ENCODE measurements at regions not wholly inside any gene's neighbourhood (a gene's known extent, or its start where the extent isn't known, plus 50 kb on each side); places are given as distances from the start of the nearest gene placed in this dataset.
"Not testable (repeated sequence)": the region's sequence is repeated elsewhere in the genome, so short reads cannot be mapped to it uniquely, and the experiment has no call there.

DNA sequence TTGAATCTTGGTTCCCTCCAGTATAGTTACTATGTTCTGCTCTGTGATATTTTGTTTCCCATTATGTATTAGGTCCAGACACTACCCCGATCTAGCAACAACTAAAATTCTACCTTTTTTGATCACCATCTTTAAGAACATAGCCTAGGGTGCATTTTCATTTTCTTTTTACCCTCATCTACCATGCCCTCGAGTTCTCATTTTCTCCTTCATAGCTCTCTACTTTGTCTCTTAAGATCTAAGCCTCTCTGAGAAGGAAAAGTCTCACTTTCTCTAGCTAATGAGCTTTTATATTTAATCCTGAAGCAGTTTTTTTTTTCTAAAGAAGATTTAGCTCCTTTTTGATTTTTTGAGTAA is 1089.4 kb upstream of the SLC39A10 start:
- DNase-seq, result no peak

DNA sequence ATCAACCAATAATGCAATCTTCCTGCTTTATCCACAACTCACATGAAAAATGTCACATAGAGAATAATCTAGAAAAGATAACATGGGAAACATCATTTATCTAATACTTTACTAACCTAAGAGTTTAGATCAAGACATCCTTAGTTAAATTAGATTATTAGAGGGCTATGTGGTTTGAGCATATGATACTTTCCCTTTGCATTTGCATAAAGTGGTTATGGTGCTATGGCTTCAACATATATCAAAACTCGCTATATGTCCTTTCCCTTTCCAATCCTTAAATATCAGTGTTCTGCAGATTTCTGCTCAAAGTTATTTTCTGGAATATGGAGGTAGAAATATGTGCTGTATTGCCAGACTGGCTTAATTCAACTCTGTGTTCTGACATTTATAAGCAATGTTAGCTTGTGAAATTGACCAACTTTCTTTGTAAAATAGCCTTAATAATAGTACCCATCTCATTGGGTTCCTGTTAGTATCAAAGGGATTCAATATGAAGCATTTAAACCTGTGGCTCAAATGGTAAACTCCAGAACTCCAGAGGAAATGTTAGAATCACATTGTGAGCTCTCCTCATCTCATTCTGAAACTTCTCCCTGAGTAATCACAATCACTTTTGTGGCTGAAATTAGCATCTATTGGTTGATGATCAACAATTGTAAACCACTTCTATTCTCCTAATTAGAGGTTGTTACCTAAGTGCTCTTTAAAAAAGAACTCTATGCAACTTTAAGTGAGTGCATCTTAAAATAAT is 1089.9 kb upstream of the SLC39A10 start:
- no peak for DNase-seq

DNA sequence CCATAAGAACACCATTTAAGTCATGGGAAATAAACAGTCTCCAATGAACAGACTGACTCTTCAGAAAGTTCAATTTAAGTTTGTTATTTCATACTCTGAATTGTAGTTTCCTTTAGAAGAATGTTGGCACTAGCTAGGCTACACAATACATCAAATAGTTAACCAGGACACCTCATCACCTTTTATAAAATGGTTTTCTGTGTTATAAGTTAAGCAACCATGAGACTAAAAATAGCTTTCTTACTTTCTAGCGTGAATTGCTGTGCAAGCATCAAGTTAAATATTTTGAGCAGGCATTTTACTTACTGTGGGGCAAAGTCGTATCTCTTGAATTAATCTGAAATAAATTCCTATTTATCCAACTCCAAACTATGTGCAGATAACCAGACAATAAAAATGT is 1092.6 kb upstream of the SLC39A10 start:
- DNase-seq, result no peak

DNA sequence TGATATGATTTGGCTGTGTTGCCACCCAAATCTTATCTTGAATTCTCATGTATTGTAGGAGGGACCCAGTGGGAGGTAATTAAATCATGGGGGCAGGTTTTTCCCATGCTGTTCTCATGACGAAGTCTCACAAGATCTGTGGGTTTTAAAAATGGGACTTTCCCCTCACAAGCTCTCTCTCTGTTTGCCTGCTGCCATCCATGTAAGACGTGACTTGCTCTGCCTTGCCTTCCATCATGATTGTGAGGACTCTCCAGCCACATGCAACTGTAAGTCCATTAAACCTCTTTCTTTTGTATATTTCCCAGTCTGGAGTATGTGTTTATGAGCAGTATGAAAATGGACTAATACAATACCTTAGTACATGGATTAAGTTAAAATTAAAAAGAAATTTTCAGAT is 1094.7 kb upstream of the SLC39A10 start:
- DNase-seq, result no peak

DNA sequence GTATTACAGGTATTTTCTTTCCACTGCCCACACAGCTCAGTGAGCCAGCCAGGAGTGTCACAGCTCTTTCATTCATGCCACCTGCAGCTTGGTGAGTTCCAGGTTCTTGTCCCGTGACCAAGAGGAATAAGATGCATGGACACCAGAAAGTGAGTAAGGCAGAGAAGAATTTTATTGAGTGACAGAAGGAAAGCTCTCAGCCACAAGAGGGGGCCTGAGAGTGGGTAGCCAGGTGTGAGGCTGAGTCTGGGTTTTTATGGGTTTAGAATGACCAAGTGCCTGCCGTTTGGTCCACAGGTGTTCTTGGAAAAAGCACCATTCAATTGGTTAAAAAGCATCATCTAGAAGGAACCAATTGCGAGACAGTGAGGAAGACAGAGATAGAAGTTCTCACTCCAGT is 1097.1 kb upstream of the SLC39A10 start:
- no peak for DNase-seq

DNA sequence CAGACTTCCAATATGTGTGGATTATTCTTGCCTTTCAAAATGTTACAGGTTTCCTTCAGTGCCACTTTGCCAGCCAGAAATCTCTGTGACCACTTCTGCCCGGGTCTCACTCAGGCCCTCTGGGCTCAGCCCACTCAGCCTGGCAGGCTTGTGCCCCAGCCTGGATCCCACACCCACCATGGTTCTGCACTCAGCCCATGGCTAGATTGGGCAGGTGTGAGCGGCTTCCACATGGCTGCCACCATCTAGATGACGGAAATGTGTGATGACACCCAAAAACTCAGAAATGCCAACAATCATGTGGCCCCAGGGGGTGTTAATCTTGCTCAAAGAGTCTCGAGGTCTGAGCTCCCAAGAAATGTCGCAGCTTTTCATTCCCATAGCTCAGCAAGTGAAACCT is 1097.5 kb upstream of the SLC39A10 start:
- DNase-seq, result no peak

DNA sequence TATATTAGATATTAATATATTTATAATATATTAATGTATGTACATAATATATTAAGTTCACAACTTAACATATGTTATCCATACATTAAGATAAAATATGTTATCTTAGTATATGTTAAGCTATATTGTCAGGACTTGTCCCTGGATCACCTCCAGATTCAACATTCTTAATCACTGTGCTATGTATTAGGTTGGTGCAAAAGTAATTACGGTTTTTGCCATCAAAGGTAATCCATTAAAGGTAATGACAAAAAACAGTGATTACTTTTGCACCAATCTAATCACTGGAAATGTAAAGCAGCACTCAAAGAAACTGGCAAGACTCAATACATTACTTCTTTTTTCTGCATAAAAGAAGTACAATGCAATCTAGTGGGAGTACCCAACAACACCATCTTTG is 1099.0 kb upstream of the SLC39A10 start:
- no peak for DNase-seq

DNA sequence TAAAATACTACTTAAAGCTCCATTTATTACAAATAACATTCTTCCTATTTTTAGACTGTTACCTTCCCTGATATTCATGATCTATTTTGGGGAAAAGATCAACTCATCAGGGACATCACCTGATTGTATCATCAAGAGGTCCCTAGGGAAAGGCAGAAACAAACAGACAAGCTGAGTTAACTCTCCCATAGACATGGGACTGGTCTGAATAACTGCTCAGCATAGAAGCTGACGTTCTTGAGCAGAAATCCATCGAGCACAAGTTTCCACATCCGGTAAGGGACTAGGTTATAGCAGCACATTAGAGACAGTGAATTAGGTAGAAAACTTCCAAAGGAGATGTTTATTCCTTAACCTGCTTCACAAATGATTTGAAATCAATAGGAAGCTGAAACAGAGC is 1100.4 kb upstream of the SLC39A10 start:
- no peak for DNase-seq

DNA sequence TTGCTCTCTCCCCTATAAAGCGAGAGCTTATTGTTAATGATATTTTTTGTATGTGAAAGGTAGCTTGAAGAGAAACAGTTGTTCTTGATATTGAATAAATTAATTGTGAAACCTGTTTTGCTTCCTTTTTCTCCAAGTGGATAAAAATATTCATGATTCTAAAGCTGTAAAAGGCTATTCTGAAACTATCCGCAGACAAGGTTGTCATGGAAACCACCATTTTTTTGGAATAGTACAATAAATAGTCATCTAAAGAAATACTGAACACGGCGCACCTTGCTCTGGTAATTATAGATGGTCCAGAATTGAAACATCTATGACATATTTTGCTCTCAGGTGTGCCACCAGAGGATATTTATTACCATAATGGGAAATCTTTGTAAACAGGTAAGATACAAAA is 1103.0 kb upstream of the SLC39A10 start:
- DNase-seq, result no peak

DNA sequence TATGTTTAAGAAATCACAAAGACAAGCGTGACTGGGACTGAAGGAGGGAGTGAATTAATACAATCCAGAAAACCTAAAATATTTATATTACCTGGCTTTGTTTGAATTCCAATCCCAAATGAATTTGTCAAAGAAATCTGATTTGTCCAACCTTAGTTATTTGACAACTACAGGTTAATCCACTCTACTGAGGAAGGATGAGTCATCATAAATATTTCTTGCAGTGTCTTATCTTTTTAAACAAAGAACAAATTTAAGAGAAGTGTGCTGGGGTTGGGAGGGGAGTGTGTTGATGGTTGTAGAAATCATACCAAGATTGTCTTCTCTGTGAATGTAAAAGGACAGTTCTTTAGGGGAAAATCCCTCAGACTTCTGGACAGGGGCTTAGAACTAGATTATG is 1106.3 kb upstream of the SLC39A10 start:
- no peak for DNase-seq

DNA sequence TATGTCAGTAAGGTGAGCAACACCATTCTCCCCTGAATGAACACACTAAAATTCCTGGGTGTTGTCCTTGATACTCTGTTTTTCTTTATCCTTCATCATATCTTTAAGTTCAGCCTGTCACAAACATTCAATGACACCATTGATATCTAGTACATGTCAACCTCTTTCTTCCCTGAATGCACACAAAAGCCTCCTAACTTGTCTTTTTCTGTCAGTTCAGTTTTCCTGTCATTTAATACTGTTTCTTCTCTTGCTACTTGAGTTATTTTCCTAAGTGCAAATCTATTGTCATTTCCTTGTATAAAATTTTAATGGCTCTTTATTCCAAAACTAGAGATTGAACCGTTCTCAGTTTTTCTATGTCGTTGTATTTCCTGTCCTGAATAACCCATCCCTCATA is 1107.6 kb upstream of the SLC39A10 start:
- no peak for DNase-seq

DNA sequence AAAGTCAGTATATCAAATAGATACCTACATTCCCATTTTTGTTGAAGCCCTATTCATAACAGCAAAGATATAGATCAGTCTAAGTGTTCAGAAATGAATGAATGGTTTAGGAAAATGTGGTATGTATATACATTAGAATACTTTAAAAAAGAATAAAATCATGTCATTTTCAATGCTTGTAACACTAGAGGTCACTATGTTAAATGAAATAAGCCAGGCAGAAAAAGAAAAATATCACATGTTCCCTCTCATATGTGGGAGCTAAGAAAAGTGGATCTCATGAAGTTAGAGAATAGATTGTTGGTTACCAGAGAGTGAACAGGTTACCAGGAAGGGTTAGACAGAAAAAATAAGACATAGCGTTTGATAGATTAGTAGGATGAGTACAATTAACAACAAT is 1111.0 kb upstream of the SLC39A10 start:
- DNase-seq, result no peak

DNA sequence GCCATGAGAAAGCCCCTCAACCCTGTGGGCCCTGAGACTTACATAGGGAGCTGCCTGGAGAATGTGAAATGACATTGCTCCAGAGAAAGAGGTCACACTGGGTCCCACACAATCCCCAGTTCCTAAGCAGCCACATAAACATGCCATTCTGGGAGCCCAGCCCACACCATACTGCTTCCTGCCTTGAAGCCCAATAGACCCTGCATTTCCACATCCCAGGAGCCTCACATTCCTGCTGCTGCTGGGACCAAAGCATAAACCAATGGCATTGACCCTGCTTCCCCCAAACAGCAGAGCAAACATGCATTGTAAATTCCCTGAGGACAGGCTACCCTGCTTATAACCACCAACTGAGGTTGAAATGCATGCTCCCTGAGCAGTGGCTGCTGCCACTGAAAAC is 1117.6 kb upstream of the SLC39A10 start:
- no peak for DNase-seq

DNA sequence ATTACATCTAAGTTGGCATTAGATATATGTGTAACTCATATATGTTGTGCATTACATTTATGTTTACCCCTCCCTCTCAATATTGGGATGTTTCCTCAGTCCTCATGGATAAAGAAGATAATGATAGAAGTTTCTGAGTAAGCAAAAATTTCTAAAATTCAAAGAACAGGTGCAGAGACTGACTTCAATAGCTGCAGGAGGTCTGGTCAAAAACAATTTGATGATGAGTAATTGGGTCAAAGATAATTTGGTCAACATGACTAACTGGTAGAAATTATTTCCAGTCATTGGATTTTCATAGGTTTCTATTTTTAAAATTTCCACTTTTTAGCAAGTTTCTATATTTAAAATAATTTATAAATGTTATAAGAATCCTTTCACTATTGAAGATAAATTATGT is 1130.9 kb upstream of the SLC39A10 start:
- DNase-seq, result no peak

DNA sequence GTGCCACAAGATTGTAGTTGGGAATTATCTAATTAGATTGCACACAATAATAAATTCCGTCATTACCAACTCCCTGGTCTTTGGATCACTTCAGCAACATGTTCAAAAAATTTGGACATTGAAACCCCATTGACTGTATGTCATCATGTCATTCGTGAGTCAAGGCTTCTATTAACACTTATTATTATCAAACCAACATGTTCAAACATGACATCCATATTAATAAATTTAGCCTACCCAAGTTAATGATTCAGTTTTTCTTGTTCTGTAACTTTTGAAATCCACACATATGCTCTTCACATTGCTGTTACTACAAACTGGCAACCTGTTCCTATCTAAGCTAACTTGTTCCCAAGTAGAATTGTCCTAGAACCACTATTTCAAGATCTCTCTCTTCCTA is 1142.7 kb upstream of the SLC39A10 start:
- no peak for DNase-seq

DNA sequence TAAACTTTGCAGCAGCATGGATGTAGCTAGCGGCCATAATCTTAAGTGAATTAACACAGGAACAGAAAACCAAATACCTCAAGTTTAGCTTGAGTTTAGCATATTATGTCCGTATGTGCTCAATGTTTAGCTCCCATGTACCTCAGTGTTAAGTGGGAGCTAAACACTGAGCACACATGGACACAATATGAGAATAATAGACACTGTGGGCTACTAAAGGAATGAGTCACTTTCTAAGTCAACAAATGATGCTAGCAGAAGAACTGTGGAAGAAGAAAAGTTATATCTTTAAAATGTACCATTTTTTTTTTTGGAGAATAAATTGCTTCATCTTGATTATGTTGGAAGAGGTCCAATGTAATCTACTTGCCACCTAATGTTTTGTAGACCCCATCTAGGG is 1146.0 kb upstream of the SLC39A10 start:
- DNase-seq, result not testable (repeated sequence)

DNA sequence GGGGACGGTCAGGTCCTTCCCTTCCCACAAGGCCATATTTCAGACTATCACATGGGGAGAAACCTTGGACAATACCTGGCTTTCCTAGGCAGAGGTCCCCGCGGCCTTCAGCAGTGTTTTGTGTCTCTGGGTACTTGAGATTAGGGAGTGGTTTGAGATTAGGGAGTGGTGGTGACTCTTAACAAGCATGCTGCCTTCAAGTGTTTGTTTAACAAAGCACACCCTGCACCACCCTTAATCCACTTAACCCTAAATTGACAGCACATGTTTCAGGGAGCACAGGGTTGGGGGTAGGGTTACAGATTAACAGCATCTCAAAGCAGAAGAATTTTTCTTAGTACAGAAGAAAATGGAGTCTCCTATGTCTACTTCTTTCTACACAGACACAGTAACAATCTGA is 1152.2 kb upstream of the SLC39A10 start:
- DNase-seq, result not testable (repeated sequence)

DNA sequence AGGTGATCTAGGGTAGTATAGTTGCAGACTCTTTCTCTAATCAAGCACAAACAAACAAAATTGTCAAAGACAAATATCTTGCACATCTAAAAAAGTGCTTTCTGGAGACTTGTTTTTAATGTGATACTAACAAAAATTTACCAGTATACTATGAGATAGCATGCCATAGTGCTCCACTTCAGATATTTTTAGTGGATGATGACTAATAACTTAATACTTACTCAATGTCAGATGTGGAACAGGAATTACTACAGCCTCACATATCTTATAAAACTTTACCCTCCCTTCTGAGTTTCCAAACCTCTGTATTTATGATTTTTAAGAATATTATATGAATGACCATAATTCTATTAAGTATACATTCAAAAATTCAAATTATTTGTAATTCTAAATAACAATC is 1162.0 kb upstream of the SLC39A10 start:
- DNase-seq, result no peak

DNA sequence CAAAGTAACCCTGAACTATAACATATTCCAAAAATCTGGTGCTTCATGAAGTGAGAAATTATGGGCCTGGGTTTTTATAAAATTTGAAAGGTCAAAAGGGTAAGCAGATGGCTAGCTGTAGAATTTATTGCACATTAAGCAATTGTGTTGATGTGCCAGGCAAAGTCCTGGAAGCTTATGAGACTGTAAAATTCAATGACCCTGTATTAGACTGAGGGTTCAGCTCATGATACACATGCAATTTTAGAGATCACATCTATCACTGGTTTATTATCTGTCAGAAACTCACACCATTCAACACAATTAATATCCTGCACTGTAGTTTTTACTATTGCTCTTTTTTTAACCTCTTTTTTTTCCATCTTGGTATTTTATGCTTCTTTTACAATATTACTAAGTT is 1162.6 kb upstream of the SLC39A10 start:
- DNase-seq, result no peak

DNA sequence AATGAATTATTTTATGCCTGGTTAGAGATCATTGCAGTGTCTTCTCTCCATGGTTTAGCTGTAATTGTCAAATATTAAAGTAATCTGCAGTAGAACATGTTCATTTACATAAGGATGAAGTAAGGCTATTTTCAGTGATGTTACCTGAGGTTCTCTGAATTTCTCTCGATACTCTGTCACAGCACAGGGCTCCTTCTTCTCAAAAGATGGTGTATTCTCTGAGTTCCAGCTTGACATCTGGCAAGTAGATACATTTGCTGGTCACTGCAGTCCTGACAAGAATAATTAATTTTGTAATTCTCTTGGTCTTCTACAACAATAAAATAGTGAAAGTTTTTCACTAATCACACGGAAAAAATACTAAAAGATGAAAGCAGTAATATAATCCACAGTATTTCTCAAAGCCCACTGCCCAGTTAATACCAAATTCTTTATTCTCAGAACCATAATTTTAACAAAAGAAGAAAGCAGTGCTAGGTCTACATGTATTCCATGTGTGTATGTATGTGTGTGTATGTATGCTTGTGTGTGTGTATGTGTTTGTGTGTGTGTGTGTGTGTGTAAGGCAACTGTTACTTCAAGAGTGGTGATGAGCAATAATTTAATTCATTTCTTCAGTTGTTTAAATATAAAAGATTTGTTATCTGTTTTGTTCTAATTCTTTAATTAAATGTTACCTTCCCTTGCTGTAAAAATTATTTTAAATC is 1165.5 kb upstream of the SLC39A10 start:
- no peak for DNase-seq

DNA sequence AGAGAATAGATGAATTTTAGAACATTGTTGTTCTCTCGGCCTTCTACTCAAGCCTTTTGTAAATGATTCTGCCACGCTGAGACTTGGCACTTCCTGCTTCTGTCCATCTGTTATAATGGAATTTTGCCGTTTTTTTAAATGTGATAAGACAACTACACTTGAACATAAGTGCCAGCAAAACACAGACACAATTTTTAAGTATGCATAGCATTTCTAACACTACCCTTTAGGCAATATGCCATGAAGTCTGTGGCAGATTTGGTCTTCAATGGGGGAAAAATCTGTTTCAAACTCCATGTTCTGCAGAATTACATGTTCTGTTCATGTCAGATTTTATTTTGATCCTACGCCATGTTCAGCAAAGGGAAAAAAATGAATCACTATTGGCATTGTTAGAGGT is 1170.7 kb upstream of the SLC39A10 start:
- no peak for DNase-seq

DNA sequence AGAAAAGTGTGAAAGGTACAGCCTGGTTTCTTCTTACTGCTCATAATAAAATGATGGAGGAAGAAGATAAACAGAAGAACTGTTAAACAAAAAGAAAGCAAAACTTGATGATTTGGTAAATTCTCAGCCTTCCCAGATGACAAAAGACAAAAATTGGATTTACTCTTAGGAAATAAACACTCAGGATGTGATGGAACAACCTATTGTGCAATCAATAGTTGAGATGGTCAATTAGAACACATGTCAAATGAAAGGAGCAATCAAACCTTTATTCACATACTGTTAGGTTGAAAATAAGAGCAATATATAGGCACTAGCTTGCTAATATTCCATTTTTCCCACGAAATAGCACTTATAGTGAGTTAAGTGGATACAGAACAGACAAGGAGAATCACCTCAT is 1174.0 kb upstream of the SLC39A10 start:
- no peak for DNase-seq

DNA sequence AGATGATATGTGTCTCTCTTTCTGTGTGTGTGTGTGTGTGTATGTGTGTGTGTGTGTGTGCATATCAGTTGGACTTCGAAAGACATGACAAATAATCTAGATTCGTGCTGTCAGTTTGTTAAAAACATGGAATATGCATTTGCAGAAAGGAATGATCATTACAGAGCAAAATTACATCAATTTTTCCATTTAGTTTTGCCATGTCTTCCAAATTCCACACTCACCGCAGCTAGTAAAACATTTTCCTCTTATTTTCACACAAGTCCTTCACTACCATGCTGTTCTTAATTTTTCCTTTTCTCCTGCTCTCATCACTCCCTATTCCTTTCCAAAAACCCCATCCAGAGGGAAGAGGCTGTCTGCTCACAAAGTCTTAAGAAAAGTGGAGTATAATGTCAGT is 1191.4 kb upstream of the SLC39A10 start:
- no peak for DNase-seq

DNA sequence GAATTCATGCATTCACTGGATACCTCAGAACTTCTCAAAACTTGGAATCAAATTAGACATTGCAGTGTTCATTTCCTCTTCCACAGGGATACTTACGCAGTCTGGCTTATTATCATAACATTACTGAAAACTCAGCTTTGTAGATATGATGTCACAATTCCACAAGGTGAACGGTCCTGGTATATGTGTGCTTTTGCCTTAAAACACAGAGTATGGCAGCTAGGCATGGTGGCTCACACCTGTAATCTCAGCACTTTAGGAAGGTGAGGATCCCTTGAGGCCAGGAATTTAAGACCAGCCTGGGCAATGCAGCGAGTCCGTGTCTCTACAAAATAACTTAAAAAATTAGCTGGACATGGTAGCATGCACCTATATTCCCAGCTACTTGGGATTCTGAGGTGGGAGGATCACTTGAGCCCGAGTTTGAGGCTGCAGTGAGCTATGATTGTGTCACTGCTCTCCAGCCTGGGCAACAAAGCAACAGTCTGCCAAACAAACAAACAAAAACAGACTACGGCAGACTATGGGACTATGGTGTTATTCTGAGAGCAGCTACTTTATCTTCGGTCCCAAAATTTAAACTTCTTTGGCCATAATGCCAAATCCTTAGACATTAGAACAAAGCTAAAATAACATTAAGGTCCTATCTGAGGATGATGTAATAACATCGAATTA is 1191.9 kb upstream of the SLC39A10 start:
- DNase-seq, result no peak
